Esophagus mucosa (tissue), 1 donor: ENCODE measurements at regions not wholly inside any gene's neighbourhood (a gene's known extent, or its start where the extent isn't known, plus 50 kb on each side); places are given as distances from the start of the nearest gene placed in this dataset.

ENCODE experiments used
- ATAC-seq: fragments of 200-7000 bp; cut with Tn5 transposase; one replicate; pipeline ENCODE4 v1.9.1; 2020
- donor health status: DM: yes; HTN: yes; CAD: no.

- ATAC-seq: peak; percentile 98
Observed at GRCh38 chr2:220660277-220661145, 911.6 kb downstream of the EPHA4 start.

GRCh38 chr2:220662431-220662830 is 909.7 kb downstream of the EPHA4 start:
- peak; percentile 56 for ATAC-seq

GRCh38 chr2:220663065-220663464 is 909.0 kb downstream of the EPHA4 start:
- ATAC-seq: no peak

- ATAC-seq: no peak
Observed at GRCh38 chr2:220664272-220665107, 907.6 kb downstream of the EPHA4 start.

GRCh38 chr2:220665108-220665471 is 907.0 kb downstream of the EPHA4 start:
- ATAC-seq: no peak

GRCh38 chr2:220669324-220669723 is 902.8 kb downstream of the EPHA4 start:
- no peak for ATAC-seq

GRCh38 chr2:220670511-220670910 is 901.6 kb downstream of the EPHA4 start:
- ATAC-seq: no peak

- ATAC-seq: no peak
Observed at GRCh38 chr2:220673151-220673874, 898.8 kb downstream of the EPHA4 start.

GRCh38 chr2:220674033-220674432 is 898.1 kb downstream of the EPHA4 start:
- no peak for ATAC-seq

- ATAC-seq: no peak
Observed at GRCh38 chr2:220676695-220677094, 895.4 kb downstream of the EPHA4 start.

GRCh38 chr2:220678943-220679342 is 893.2 kb downstream of the EPHA4 start:
- ATAC-seq: no peak

- ATAC-seq: peak; percentile 94
Observed at GRCh38 chr2:220682616-220683015, 889.5 kb downstream of the EPHA4 start.

- no peak for ATAC-seq
Observed at GRCh38 chr2:220684099-220684498, 888.0 kb downstream of the EPHA4 start.

- ATAC-seq: peak; percentile 75
Observed at GRCh38 chr2:220687231-220687843, 884.8 kb downstream of the EPHA4 start.

- no peak for ATAC-seq
Observed at GRCh38 chr2:220695397-220696279, 876.5 kb downstream of the EPHA4 start.

GRCh38 chr2:220696280-220696669 is 875.8 kb downstream of the EPHA4 start:
- ATAC-seq: no peak

GRCh38 chr2:220697011-220697410 is 875.1 kb downstream of the EPHA4 start:
- no peak for ATAC-seq

- no peak for ATAC-seq
Observed at GRCh38 chr2:220701115-220701514, 871.0 kb downstream of the EPHA4 start.

GRCh38 chr2:220703279-220703678 is 868.8 kb downstream of the EPHA4 start:
- ATAC-seq: no peak

- ATAC-seq: no peak
Observed at GRCh38 chr2:220704081-220704480, 868.0 kb downstream of the EPHA4 start.

- no peak for ATAC-seq
Observed at GRCh38 chr2:220704810-220705209, 867.3 kb downstream of the EPHA4 start.

GRCh38 chr2:220705678-220706077 is 866.4 kb downstream of the EPHA4 start:
- no peak for ATAC-seq
